Left colon (tissue), 2 donors: ENCODE measurements at regions not wholly inside any gene's neighbourhood (a gene's known extent, or its start where the extent isn't known, plus 50 kb on each side); places are given as distances from the start of the nearest gene placed in this dataset.

Source experiments
- ATAC-seq: fragments of 200-7000 bp; cut with Tn5 transposase; one replicate; pipeline ENCODE4 v1.9.1; 2020; ENCODE audit warnings: mild to moderate bottlenecking, moderate library complexity
- DNase-seq, 2 donors: peaks; one replicate each; pipeline ENCODE4 v3.0.0-alpha.2; 2020
- intact Hi-C, 2 donors: fragments of 100-400 bp; cut with DNase I in 1 of 2; cut with micrococcal nuclease in 1 of 2; formaldehyde crosslinking; loops; one replicate each; pipeline versions ENCODE4 v1.11.2 to v1.14.0; 2022; cut with DNase I, micrococcal nuclease
- donor health status: DM: no; HTN: no; CAD: no.
- donor health status: DM: yes; HTN: yes; CAD: no.

DNA sequence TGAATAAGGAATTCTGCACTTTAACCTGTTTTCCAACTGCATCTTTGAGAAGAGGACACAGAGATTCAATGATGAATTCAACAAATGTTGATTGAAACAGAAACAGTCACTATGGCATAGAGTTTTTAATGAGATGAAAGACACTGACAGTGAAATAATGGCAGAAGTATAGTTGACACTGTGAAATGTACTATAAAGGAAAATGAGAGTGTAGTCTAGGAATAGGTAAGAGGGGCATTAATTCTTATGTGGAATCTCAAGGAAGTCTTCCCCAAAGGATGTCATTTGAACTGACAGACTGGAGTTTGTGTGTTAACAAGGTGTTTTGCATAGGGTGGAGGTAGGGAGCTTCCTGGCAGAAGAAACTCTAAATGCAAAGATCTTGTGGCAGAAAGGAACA is 566.2 kb downstream of the TDRD15 start:
- intact Hi-C loops: no loop called here
- ATAC-seq: no peak
- no peak for DNase-seq

- intact Hi-C loops: no loop called here
- no peak for ATAC-seq
- no peak for DNase-seq
Observed at GRCh38 chr2:21693081-21693480, 569.3 kb downstream of the TDRD15 start.

GRCh38 chr2:21694079-21694878 is 570.5 kb downstream of the TDRD15 start:
- intact Hi-C loops: no loop called here
- ATAC-seq: no peak
- DNase-seq: no peak

- no peak for ATAC-seq
- DNase-seq: no peak
- intact Hi-C loops: no loop called here
Observed at GRCh38 chr2:21696900-21697299, 573.1 kb downstream of the TDRD15 start.

DNA sequence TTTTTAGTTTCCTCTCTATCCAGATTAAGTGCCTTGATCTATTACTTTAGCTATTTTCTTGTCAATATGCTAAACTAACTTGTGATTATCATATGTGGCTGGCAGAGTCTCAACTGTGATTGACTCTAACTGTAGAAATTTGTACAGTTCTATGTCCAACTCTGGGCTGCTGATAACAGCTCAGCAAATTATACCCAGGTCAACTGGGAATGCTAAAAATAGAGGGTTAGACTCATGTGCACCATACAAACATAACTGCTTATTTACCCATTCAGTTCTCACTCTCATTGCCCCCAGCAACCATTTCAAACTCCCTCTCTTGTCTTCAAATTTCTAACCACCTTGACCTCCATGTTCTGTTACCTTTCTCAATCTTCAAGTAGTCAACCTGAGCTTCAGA is 576.9 kb downstream of the TDRD15 start:
- intact Hi-C loops: no loop called here
- DNase-seq (no peak), ATAC-seq (no peak)

GRCh38 chr2:21710031-21710430 is 586.3 kb downstream of the TDRD15 start:
- DNase-seq: no peak
- no peak for ATAC-seq
- intact Hi-C loops: no loop called here

DNA sequence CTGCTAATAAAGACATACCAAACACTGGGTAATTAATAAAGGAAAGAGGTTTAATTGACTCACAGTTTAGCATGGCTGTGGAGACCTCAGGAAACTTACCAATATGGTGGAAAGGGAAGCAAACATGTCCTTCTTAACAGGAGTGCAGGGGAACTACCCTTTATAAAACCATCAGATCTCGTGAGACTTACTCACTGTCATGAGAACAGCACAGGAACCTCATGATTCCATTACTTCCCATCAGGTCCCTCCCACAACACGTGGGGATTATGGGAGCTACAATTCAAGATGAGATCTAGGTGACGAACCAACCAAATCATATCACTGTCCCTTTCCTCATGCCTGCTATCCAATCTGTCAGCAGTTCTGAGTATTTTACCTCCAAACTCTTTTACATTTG is 586.7 kb downstream of the TDRD15 start:
- ATAC-seq (no peak), DNase-seq (no peak)
- intact Hi-C loops: no loop called here

DNA sequence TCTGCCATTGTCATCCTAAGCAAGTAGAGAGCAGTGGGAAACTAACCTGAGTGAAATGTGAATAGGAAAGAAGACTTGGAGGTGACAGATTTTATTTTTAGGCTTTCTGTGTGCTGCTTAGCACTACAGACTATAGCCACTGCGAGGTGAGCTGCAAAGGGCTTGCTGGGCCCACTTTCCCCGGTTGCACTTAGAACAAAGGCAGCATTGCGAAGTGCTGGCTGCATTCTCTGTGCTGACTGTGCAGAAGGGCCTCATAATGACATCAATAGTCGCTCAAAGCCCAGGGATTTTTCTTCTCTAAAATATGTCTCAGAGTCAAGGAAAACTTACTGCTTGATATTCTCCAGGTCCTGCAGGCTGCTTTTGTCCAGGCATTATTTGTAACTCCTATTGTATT is 592.1 kb downstream of the TDRD15 start:
- DNase-seq: no peak
- ATAC-seq: no peak
- intact Hi-C loops: no loop called here

DNA sequence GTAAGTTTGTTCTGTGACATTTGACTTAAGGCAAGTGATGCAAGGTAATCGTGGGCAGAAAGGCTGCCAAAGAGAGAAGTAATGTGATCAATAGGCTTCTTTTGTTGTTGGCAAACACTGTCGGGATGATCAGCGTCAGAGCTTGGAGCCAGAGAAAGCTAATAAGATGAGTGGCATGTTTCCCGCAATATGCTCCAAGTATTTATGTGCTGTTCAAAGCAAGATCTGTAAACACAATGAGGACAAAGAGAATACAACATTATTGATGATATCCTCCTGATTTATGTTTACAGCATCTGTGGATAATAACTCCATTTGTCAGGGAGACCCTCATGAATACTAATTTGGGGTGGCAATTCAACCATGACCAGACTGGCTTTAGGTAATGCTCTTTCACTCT is 603.3 kb downstream of the TDRD15 start:
- no peak for DNase-seq
- ATAC-seq: no peak
- intact Hi-C loops: no loop called here

- ATAC-seq (no peak), DNase-seq (no peak)
- intact Hi-C loops: no loop called here
Observed at GRCh38 chr2:21728133-21728532, 604.4 kb downstream of the TDRD15 start.

DNA sequence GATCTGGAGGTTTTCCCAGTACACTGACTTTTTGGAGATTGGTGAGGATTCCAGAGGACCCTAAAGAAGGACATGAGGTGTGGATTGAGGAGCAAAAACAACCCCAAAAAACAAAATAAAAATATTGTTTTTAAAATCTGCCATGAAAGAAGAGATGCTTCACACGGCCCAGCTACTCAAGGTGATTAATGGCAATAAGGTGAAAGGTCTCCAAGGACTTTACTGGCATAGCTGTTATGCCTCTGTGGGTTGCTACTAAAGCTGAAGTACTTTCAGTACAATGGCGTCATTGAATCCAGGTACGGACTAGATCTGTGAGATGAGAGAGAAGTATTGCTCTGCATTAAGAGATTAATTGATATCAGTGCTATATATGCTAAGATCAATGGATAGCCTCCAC is 606.4 kb downstream of the TDRD15 start:
- DNase-seq: no peak
- ATAC-seq: no peak
- intact Hi-C loops: no loop called here

GRCh38 chr2:21740484-21740883 is 616.7 kb downstream of the TDRD15 start:
- ATAC-seq (no peak), DNase-seq (no peak)
- intact Hi-C loops: no loop called here

- ATAC-seq (no peak), DNase-seq (no peak)
- intact Hi-C loops: no loop called here
Observed at GRCh38 chr2:21746499-21746898, 622.7 kb downstream of the TDRD15 start.

DNA sequence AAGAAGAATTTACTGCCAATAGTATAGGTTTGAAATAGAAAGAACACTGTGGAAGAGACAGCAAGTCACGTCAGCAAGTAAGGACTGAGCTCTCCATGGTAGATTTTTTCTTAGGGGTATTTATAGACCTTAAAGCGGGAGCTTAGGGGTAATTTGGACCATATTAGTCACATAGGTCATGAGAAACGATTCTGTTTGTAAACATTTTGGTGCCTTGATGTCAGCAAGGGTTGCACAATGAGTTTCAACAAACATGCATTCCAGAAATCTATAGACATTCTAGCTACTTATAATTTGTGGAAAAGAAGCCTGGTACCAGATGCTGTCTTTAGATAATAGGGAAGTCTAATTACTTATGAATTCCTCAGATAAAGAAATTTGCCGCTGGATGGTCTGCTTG is 624.7 kb downstream of the TDRD15 start:
- DNase-seq (no peak), ATAC-seq (no peak)
- intact Hi-C loops: no loop called here

DNA sequence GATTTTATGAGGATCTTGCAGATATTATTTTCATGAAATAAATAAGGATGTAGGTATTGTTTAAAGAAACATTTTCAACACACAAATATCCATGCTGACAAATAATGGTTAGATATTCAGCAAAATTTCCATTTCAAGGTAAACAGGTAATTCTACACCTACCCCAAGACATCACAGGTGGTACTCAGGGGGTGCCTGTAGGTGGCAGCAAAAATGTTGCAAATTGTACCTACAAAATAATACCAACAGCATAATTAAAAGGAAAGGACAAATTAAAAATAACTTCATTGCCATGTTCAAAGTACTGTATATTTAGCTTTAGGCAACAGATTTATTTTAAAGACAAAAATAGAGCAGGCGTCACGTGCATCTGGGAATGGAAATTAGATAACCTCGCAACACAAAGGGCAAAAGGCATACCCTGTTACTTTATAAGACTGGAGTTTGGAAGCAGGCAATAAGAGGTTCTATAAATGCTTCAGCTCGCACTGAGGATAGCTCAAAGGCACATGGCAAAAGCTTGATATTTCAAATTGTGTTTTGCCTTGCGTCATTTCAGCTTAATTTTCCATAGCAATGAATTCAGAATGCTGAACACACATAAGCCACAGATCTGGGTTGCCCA is 630.5 kb downstream of the TDRD15 start:
- intact Hi-C loops: no loop called here
- ATAC-seq: no peak
- no peak for DNase-seq

GRCh38 chr2:21757805-21758430 is 634.1 kb downstream of the TDRD15 start:
- ATAC-seq: no peak

DNA sequence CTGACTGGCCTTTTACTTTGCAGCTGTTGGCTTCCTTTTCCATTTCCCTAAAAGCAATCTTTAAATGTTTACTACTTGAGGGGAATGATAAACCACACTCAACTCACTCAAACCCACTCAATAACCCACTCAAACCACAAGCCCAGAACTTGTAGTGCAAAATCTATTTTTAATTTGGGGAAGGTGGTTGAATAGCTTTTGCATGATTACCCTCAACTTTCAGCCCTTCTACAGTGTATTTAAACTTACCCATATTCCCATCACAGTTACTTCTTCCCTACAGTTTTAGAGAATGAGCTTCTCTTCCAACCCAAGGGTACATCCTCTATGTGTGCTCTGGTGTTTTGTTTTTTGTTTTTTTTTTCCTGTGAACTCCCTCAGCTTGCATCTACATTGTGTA is 636.1 kb downstream of the TDRD15 start:
- DNase-seq (no peak), ATAC-seq (no peak)
- intact Hi-C loops: no loop called here

More at GRCh38 chr2:21757805-21758430, 634.1 kb downstream of the TDRD15 start:
- DNase-seq: no peak
- intact Hi-C loops: no loop called here

GRCh38 chr2:21761361-21761760 is 637.6 kb downstream of the TDRD15 start:
- ATAC-seq: no peak
- DNase-seq: no peak
- intact Hi-C loops: no loop called here

DNA sequence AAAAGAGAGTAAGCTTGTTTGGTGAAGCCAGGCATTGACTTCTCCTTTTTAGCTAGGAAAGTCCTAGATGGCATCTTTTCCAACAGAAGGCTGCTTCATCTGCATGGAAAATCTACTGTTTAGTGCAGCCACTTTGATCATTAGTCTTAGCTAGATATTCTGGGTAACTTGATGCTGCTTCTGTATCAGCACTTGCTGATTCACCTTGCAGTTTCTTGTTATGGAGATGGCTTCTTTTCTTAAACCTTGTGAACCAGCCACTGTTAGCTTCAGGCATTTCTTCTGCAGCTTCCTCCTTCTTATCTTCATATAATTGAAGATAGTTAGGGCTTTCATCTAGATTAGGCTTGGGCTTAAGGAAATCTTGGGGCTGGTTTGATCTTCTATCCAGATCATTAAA is 639.7 kb downstream of the TDRD15 start:
- intact Hi-C loops: no loop called here
- DNase-seq: no peak
- no peak for ATAC-seq

DNA sequence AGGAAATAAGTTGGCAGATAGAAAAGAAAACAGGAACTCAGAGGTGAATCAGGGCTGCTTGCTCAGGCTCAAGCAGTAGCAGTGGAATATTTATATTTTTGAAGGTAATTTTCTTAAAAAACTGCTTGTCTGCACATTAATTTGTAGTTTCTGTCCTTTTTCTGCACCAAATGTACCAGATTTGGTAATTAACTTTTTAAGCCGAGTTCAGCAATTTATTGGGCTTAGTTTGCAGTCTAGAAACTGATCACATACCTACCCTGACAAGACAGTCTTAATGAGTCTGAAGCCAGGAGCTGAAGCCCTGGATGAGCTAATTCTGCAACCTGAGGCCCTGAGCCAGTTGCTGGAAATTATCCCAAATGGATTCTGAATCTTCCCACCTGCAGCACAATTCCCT is 647.0 kb downstream of the TDRD15 start:
- DNase-seq: no peak
- no peak for ATAC-seq
- intact Hi-C loops: no loop called here
